Muscle of leg (tissue), 3 donors: ENCODE measurements at regions not wholly inside any gene's neighbourhood (a gene's known extent, or its start where the extent isn't known, plus 50 kb on each side); places are given as distances from the start of the nearest gene placed in this dataset.

Experiments
- DNase-seq: peaks from one replicate; pipeline ENCODE4 v3.0.0; 2013
- H3K27ac ChIP-seq: one replicate; pipeline ENCODE4 v1.5.1; 2013; ENCODE audit warnings: mild to moderate bottlenecking, low read length, control low read depth
- H3K27me3 ChIP-seq: one replicate; pipeline ENCODE4 v1.6.1; 2013; ENCODE audit warnings: low read length; ENCODE audit not compliant: control insufficient read depth, insufficient read depth
- H3K36me3 ChIP-seq: one replicate; pipeline ENCODE4 v1.6.1; 2013; ENCODE audit warnings: low read length; ENCODE audit not compliant: control insufficient read depth, insufficient read depth
- H3K4me1 ChIP-seq: one replicate; pipeline ENCODE4 v1.6.1; 2013; ENCODE audit warnings: low read length; ENCODE audit not compliant: control insufficient read depth, insufficient read depth
- H3K4me3 ChIP-seq: one replicate; pipeline ENCODE4 v1.5.1; 2013; ENCODE audit warnings: low read length, control low read depth
- H3K9me3 ChIP-seq: replicated peaks from 2 replicates; pipeline ENCODE4 v1.6.1; 2013; ENCODE audit warnings: low read depth, low read length; ENCODE audit not compliant: control insufficient read depth
- WGBS: methylation state at CpG from one replicate; pipeline ENCODE4 v1.1.5; 2013; ENCODE audit warnings: missing lambda C conversion rate; ENCODE audit not compliant: insufficient coverage; 5-methylcytosine and 5-hydroxymethylcytosine counted together

DNA sequence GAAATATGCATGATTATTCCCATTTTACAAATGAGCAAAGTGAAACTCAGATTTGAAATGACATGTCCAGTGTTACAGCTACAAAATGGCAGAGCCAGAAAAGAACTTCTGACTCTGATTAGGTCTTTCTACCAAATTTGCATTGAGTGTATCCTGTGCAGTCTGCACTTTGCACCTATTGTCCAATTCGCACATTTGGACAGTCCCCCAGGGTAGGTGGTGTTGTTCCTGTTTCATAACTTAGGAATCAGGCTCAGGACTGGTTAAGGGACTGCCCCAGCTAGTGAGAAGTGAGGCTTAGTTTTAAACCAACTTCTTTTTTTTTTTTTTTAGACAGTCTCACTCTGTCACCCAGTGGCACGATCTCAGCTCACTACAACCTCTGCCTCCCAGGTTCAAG, 137.9 kb upstream of the NALF2 start:
- H3K27ac ChIP-seq = no peak overlapping the region
- 80% methylated on average over 1 of the region's 2 CpGs for WGBS
- H3K4me3 ChIP-seq = no peak overlapping the region
- DNase-seq = no peak
- no peaks in the 10 kb centered on the region for H3K9me3 ChIP-seq
- no peaks in the 10 kb centered on the region for H3K36me3 ChIP-seq
- peaks cover 32% of the 10 kb centered on the region for H3K4me1 ChIP-seq
- H3K27me3 ChIP-seq = peaks cover 18% of the 10 kb centered on the region

- Histone ChIP-seq H3K27me3 (peaks cover 16% of the 10 kb centered on the region), H3K4me1 (peaks cover 36% of the 10 kb centered on the region), H3K36me3 (no peaks in the 10 kb centered on the region), H3K4me3 (no peak overlapping the region), H3K27ac (no peak overlapping the region), H3K9me3 (no peaks in the 10 kb centered on the region)
- DNase-seq = no peak
- 30% methylated on average over 1 of the region's 1 CpG for WGBS
Measured at GRCh38 chrX:69365755-69366154, 138.4 kb upstream of the NALF2 start.

DNA sequence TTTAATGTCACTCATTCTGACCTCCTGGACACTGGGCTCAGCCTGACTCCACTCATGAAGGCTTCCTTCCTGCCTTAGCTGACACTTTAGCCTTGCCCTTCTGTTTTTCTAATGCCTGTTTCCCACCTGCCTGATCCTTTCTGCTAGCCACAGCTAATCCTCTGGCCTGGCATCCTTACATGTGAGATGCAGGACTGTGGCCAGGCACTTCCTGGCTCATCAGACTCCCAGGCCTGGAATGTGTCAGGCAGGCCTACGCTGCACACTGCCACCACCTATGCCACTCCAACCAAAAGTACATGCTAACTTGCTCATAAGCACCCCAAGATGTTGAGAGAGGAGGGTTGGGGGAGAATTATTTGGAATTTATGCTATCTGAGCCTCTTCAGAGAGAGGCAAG, 138.8 kb upstream of the NALF2 start:
- WGBS = no CpG with 5 or more reads among the region's 1 CpG
- DNase-seq = no peak
- H3K27ac ChIP-seq = no peak overlapping the region

DNA sequence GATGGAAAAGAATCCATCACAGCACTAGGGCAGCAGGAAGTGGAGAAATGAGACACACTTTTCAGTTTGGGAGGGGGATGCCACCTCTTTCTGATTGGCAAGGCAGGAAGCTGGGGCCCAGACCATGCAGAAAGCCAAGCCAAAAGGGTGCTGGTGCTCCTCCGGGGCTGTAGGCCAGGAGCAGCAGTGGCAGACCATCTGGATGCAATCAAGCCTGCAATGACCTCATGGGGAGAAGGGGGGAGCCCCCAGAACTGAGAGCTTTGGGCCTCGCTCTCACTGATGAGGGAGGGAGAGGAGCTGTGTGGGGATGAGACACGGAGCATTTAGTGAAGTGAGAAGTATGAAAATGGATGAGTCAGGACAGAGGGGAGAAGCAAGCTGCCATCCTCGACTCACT, 141.3 kb upstream of the NALF2 start:
- no peak overlapping the region for H3K4me3 ChIP-seq
- H3K36me3 ChIP-seq = no peaks in the 10 kb centered on the region
- H3K27me3 ChIP-seq = peaks cover 17% of the 10 kb centered on the region
- 19% methylated on average over 4 of the region's 4 CpGs for WGBS
- no peaks in the 10 kb centered on the region for H3K9me3 ChIP-seq
- H3K27ac ChIP-seq = peak overlapping the region; percentile 31
- peaks cover 51% of the 10 kb centered on the region for H3K4me1 ChIP-seq
- DNase-seq = peak; percentile 73

More for the DNA sequence above, 138.8 kb upstream of the NALF2 start:
- H3K27me3 ChIP-seq = peaks cover 19% of the 10 kb centered on the region
- no peaks in the 10 kb centered on the region for H3K9me3 ChIP-seq
- no peaks in the 10 kb centered on the region for H3K36me3 ChIP-seq
- no peak overlapping the region for H3K4me3 ChIP-seq
- H3K4me1 ChIP-seq = peaks cover 37% of the 10 kb centered on the region

DNA sequence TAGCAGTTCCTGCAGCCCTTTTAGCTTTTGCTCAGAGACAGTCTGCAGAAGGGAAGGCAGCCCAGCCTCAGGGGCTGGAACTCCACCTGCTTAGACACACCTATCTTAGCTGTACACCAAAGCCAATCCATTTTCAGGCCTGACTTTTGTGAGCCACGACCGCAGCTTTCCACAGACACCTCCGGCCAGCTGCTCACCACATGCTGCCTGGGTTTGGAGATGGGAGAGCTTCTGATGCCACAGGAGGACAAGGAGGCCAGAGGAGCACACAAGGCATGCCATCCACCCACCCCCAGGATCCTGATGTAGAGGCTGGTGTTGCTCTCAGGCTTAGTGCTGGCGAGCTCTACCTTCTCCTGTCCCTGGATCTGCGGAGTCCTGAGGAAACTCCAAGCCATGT, 141.8 kb upstream of the NALF2 start:
- DNase-seq = no peak
- H3K27me3 ChIP-seq = peaks cover 17% of the 10 kb centered on the region
- WGBS = 63% methylated on average over 2 of the region's 5 CpGs
- peaks cover 56% of the 10 kb centered on the region for H3K4me1 ChIP-seq
- peak overlapping the region; percentile 31 for H3K27ac ChIP-seq
- H3K9me3 ChIP-seq = no peaks in the 10 kb centered on the region
- H3K36me3 ChIP-seq = no peaks in the 10 kb centered on the region
- no peak overlapping the region for H3K4me3 ChIP-seq

DNA sequence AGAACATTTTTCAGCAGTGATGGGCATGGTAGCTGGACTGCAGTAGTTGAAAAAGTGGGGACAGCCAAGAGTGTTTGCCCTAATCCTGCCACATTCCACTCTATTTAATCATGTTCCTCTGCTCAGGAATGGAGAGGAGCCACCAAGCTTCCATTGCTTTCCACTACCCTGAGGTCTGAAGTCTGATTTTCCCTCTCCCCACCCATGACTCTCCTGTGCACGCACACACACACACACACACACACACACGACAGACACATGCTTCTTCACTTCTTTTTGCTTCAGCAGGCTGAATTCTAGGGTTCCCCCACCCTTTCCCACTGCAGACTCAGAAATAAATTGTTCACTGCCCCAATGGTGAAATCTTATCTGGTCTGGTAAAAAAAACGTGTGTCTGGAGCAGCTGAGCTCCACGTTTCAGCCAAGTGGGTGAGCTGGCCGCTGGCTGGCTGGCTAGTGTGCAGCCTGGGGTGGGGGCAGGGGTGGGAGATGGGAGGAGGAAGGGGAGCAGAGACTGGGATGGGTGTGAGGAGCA, 142.7 kb upstream of the NALF2 start:
- DNase-seq = peak; percentile 81
- Histone ChIP-seq H3K27me3 (peaks cover 19% of the 10 kb centered on the region), H3K36me3 (no peaks in the 10 kb centered on the region), H3K4me1 (peaks cover 59% of the 10 kb centered on the region), H3K27ac (peak overlapping the region; percentile 35), H3K4me3 (no peak overlapping the region), H3K9me3 (no peaks in the 10 kb centered on the region)
- WGBS = 15% methylated on average over 4 of the region's 5 CpGs

DNA sequence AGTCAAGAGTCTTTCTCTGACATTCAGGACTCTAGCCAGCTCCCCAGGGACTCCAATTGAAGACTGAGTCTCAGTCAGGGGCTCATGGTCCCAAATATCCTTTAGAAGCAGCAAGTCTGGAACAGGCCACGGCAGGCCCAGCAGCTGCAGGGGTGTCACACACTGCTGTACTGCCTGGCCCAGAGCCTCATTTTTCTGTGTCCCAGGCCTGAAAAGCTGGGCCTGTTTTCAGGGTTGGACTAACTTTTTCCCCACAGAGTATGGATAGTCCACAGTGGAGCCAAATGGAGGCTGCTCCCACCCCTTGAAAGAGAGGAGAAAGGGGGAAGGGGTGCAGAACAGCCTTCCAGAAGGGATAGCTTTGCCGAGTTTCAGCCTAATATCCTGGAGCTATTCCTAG, 146.8 kb upstream of the NALF2 start:
- peaks cover 11% of the 10 kb centered on the region for H3K27me3 ChIP-seq
- no peaks in the 10 kb centered on the region for H3K36me3 ChIP-seq
- WGBS = 63% methylated on average over 1 of the region's 2 CpGs
- no peaks in the 10 kb centered on the region for H3K9me3 ChIP-seq
- H3K4me3 ChIP-seq = no peak overlapping the region
- H3K4me1 ChIP-seq = peaks cover 33% of the 10 kb centered on the region
- H3K27ac ChIP-seq = peak overlapping the region; percentile 29
- peak; percentile 95 for DNase-seq

GRCh38 chrX:69324851-69325250, 159.6 kb upstream of the PJA1 start:
- WGBS = 83% methylated on average over 2 of the region's 2 CpGs
- no peaks in the 10 kb centered on the region for H3K36me3 ChIP-seq

GRCh38 chrX:69323786-69324720, 158.8 kb upstream of the PJA1 start:
- no peaks in the 10 kb centered on the region for H3K9me3 ChIP-seq
- peaks cover 32% of the 10 kb centered on the region for H3K27me3 ChIP-seq
- no peak overlapping the region for H3K27ac ChIP-seq
- DNase-seq = peak; percentile 37
- peaks cover 6% of the 10 kb centered on the region for H3K4me1 ChIP-seq
- H3K4me3 ChIP-seq = no peak overlapping the region
- H3K36me3 ChIP-seq = no peaks in the 10 kb centered on the region
- 38% methylated on average over 5 of the region's 9 CpGs for WGBS

More at GRCh38 chrX:69324851-69325250, 159.6 kb upstream of the PJA1 start:
- Histone ChIP-seq H3K27me3 (peaks cover 27% of the 10 kb centered on the region), H3K4me1 (peaks cover 6% of the 10 kb centered on the region), H3K4me3 (no peak overlapping the region), H3K27ac (no peak overlapping the region), H3K9me3 (no peaks in the 10 kb centered on the region)
- no peak for DNase-seq

GRCh38 chrX:69321789-69322188, 156.5 kb upstream of the PJA1 start:
- no peaks in the 10 kb centered on the region for H3K36me3 ChIP-seq
- H3K4me3 ChIP-seq = no peak overlapping the region
- no peak overlapping the region for H3K27ac ChIP-seq
- DNase-seq = no peak
- peaks cover 6% of the 10 kb centered on the region for H3K4me1 ChIP-seq
- H3K27me3 ChIP-seq = peaks cover 35% of the 10 kb centered on the region
- H3K9me3 ChIP-seq = no peaks in the 10 kb centered on the region
- no CpG with 5 or more reads among the region's 3 CpGs for WGBS
